HTR-8/SVneo (cell line): ENCODE measurements at regions not wholly inside any gene's neighbourhood (a gene's known extent, or its start where the extent isn't known, plus 50 kb on each side); places are given as distances from the start of the nearest gene placed in this dataset.

Experiments used
- DNase-seq: peaks from one replicate; pipeline ENCODE4 v3.0.0; 2011; ENCODE audit warnings: low spot score, mixed read lengths; ENCODE audit not compliant: insufficient read length
- FAIRE-seq: peaks from 2 replicates; lab custom pipeline; 2011; peaks lifted over from hg19 to GRCh38; lab: Jason Lieb, UNC

DNA sequence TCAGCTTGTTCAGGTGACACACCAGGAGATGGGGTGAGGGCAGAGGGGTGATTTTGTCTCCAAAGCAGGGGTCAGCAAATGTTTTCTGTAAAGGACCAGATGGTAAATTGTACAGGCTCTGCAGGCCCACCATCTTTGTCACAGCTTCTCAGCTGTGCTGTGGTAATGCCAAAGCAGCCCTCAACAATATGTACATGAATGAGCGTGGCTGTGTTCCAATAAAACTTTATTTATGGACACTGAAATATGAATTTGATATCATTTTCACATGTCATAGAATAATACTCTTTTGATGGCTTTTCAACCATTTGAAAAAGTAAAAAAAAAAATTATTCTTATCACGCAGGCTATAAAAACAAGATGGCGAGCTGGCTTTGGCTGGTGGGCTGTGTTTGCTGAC, 206.4 kb upstream of the RPL38 start:
- FAIRE-seq = no peak
- DNase-seq = no peak

DNA sequence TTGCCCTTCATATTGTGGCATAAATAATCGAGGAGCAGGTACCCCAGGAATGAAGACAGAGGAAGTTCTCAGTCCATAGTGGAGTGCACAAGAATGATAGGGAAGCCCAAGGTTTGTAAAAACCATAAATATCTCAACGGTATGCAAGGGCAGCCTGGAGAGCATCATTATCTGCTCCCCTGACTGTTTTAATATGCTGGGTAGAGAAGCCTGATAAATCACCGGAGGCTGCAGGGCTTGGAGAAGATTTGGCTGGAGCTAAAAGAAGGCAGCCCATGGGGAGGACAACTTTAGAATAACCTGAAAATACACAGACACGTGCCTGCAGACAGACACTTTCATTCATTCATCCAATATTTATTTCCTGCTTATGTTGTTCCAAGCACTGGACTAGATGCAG, 205.2 kb upstream of the RPL38 start:
- no peak for DNase-seq
- no peak for FAIRE-seq

DNA sequence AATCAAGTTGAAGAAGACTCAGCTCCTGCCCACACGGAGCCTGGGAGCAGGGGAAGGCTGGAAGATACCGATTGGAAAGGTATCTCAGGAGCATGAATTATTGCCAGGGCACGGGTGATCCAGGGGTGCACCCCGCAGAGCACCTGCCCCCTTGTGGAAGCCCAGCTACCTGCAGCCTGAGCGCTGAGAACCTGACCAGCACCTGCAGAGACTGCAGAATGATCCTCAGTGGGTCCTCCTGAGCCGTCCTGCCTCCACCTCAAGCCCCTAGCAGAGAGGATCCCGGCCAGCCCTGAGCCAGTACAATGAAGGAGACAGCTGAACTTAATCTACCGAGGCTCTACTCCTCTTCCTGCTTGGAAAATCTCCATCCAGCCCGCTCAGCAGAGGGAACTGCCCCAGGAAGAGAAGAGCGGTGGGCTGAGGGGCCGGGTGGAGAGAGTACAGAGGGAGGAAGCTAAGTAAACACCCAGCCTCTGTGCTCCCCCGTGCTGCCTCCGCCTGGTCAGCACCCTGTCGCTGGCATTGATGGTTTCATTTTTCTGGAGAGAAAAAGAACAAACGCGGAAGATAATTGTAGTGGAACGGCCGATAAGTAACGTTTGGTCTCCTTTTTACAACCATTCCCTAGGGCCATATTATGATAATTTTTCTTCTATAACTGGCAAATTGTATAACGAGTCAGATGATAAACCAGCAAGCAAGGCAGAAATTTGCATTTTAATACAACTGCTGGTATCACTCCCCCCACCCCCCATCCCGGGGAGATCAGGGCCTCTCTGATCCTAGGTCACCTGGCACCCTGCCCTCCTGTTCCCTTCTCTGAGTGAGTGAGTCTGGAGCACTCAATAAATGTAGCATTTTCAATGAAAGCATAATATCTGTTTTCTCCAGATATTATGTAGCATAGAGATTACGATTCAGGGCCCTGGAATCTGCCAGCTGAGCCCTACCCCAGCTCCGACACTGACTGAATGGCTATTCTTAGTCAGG, 204.5 kb upstream of the RPL38 start:
- DNase-seq = peak; percentile 51
- no peak for FAIRE-seq

DNA sequence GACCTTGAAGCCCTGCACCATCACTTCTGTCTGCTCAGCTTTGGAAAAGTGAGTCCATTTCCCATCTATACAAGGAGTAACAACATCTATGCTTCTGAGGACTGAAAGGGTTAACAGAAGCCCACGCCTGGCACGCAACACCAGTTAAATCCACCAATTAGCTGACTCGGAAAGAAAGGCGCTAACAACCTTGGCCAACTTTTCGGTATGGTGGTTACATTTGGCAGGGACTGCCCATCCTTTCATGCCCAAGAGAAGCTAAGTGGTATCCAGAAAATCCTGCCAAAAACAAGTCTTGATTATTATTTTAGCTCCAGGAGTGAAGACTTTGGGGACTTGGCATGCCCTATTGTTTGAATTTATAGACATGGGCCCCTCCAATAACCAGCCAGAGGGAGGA, 202.3 kb upstream of the RPL38 start:
- no peak for FAIRE-seq
- no peak for DNase-seq

DNA sequence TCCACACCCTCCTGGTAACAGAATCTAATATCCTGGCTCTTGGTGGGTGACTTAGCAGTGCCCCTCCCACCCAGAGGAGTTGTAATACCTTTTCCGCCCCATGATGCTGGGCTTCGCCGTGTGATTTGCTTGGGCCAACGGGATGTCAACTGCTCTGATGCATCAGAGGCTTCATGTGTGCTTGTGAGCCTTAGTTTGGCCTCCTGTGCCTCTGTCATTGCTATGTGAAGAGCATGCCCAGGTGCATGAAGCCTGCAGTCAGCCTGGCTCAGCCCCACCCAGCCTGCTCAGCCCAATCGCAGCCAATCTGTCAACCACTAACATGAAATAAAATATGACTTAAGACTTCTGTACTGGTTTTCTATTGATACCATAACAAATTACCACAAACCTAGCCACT, 201.2 kb upstream of the RPL38 start:
- no peak for DNase-seq
- FAIRE-seq = no peak

DNA sequence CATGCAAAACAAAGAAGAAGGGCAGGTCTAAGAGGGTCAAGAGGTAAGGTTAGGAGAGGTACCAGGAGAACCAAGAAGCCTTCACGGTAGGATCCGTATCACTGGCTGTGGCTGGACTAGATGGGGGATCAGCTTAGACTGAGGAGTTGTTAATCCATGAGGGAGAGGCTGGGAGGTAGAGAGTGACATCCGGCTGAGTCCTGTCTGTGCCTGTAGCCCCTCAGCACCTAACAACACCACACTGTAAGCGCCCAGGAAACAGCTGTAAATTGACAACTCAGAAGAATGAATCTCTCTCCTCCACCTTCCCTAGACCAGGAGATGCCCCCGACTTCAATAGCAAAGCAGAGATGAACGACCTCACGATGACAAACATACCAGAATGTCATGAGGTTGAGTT, 199.4 kb upstream of the RPL38 start:
- FAIRE-seq (no peak), DNase-seq (no peak)

DNA sequence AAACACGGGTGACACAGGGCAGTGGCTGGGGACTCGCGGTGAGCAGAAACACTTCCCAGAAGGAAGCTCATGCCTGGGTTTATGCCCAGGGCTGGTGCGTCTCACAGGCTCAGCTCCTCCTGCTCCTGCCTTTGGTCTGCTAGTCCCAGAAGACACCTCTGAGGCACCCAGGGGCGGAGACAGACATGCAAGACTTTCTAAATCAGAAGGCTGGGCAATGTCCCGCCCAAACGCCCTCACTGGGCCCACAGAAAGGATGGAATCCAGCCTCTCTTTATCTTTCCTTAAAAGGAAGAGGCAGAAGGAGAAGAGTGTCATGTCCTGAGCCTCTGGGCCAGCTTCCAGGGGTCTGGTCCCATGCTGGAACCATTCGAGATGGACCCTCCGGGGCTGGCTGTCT, 197.7 kb upstream of the RPL38 start:
- no peak for FAIRE-seq

DNA sequence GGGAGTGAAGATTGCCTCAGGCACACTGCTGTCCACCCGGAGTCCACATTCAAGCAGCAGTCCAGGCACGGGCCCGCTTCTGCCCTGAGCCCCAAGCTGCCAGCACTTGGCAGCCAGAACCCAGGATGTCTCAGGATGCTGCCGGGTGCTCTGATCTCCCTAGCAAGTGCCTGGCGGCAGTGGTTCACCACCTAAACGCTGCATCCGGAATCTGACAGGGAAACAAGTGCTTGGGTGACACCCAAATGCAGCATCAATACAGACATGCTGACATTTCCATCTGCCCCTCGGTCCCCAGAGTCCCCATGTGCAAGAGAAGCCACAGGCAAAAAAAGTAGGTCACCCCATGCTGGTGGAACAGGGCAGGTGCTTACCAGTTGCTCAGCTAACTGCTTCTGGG, 197.1 kb upstream of the RPL38 start:
- DNase-seq (no peak), FAIRE-seq (no peak)

More for the DNA sequence above, 197.7 kb upstream of the RPL38 start:
- no peak for DNase-seq

DNA sequence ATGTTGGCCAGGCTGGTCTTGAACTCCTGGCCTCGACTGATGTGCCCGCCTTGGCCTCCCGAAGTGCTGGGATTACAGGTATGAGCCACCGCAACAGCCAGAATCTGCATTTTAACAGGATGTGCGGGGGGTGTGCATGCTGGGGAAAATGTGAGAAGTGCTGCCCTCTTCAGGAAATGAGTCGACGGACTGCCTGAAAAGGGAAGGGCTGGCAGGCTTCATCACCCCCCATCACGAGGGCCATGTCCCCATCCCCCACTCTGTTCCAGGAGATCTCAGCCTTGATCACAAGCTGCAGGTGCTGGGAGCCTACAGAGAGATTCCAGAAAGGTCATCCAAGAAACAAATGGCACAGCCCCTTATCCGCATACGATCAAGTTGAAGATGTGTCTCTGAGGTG, 195.3 kb upstream of the RPL38 start:
- DNase-seq = no peak
- no peak for FAIRE-seq

DNA sequence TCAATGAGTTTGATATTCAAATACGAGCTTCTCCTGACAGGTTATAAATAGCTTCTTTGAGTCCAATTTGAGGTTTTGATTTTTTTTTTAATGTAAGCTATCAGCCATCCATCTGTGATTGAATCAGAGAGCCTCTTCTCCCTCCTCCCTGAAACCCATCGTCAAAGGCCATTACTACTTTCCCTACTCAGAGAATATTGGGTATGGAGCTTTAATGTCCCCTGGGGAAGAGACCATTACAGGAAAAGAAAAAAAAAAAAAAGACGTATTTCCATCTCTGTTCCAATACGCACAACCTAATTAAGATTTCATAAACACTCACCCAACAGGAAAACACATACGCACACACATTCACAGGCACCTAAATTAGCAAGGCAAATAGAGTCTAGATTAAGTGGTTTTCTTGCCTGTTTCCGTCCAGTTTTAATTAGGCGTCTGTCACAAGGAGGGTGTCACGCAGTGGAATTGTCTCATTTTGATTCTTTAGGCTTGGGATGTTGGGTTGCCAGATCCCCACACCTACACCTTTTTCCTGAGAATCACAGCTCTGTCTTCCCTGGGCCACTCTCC, 194.3 kb upstream of the RPL38 start:
- FAIRE-seq (no peak), DNase-seq (no peak)

DNA sequence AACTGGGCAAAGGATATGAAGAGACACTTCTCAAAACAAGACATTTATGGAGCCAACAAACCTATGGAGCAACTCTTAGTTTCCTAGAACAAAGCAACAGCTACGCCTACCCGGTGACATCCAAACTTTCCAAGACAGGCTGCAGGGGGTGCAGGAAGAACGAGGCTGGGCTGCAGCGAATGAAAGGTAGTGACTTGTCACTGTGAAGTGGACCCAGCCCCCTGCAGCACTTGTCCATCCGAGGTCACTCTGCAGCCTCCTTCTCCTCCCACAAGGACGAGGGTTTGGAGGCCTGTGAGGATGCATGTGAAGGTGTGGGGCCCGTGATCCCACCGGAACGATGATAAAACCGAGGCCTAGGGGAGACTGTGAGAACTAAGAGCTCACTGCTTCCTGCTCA, 192.6 kb upstream of the RPL38 start:
- FAIRE-seq = no peak

DNA sequence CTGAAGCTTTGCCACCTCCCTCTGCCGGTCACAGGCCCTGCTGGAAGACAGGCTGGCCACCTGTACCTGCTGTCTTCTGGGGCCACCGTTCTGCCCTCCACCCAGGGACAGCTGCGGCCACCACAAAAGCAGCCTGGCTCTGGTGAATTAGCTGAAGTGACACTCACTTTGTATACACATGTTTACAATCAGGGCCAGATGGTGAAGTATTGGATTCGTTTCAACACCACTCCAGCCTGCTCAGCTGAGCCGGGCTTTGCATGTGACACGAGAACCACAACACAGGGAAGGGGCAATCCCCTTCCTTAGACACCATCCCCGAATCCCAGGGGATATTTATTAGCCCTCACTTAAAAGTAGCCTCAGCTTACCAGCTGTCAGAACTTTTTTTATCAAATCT, 191.5 kb upstream of the RPL38 start:
- no peak for DNase-seq

More for the DNA sequence above, 192.6 kb upstream of the RPL38 start:
- DNase-seq = no peak

DNA sequence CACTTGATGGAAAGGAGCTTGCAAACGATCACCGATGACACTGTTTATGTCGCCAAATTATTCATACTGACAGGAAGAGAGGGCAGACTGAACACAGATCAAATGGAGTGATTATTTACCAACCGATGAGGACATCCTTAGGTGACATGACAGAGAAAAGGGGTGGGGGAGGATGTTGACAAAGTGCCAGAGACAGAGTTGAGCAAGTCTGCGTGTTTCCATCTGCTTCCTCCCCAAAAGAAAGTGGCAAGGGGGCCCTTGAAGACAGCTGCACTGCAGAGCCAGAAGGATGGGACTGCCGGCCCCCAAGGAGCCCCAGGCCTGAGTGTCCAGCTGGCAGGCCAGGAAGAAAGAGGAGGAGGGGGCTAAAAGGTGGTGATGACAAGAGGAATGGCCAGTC, 191.0 kb upstream of the RPL38 start:
- FAIRE-seq = no peak
- DNase-seq = no peak

More for the DNA sequence above, 191.5 kb upstream of the RPL38 start:
- no peak for FAIRE-seq

DNA sequence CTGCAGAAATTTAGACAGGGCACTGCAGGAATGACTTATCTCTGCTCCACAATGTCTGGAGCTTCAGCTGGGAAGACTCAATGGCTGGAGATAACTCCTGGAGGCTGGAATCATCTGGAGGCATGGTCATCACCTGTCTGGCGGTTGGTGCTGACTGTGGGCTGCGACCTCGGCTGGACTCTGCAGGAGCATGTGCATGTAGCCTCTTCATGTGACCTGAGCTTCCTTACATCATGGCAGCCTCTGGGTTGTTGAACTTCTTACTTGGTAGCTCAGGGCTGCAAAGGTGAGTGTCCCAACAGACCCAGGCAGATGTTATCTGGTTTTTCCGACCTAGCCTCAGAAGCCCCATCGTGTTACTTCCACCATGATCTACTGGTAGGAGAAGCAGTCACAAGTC, 188.2 kb upstream of the RPL38 start:
- FAIRE-seq (no peak), DNase-seq (no peak)

DNA sequence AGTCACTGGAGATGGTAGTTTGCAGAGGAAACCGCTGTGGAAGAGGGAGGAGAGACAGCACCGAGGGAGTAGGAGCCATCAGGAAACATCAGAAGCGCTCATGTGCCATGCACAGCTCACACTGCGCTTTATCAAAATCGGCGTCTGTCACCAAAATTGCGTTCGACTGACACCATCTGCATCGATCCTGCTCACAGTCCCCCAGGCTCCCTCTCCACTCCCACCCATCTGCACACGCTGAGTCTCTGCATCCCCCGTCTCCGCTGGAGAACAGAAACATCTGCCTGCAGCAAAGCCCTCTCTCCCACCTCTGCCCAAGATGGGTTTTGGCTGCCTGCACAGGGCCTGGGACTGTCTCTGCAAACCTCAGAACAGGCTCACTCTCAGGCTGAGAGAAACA, 187.5 kb upstream of the RPL38 start:
- DNase-seq (no peak), FAIRE-seq (no peak)

DNA sequence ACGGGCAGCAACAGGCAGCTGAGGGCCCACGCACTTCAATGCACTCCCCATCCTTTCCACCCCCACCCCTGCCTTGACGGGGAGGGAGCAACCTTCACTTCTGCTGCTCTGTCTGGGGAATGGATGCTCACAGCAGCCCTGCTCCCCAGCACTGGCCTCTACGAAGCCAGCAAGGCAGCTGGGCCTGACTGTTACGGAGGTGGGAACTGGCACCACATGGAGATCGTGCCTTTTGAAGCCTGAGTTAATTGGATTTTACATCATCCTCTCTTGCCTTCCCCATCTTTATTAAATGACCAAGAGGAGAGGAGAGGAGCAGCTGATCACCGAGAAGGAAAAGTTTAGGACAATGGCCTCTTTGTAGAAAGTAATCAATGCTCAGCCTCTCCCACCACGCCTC, 187.0 kb upstream of the RPL38 start:
- DNase-seq (no peak), FAIRE-seq (no peak)

DNA sequence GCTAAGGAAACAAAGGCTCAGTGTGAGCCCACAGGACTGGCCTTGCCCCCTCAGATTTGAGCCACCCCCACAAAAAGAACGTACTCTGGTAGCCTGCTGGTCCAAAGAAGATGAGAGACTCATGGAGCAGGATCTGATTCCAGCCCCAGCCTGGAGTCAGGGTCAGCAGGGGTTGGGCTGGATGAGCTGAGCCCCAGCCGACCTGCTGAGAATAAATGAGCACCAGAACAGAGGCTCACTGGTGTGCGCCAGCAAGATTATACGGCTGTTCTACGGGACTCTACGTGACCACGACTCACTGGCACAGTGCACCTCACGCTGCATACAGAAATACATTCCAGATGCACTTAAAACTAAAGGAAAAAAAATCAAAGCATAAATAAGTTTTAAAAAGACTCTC, 186.0 kb upstream of the RPL38 start:
- FAIRE-seq = no peak
- DNase-seq = no peak

DNA sequence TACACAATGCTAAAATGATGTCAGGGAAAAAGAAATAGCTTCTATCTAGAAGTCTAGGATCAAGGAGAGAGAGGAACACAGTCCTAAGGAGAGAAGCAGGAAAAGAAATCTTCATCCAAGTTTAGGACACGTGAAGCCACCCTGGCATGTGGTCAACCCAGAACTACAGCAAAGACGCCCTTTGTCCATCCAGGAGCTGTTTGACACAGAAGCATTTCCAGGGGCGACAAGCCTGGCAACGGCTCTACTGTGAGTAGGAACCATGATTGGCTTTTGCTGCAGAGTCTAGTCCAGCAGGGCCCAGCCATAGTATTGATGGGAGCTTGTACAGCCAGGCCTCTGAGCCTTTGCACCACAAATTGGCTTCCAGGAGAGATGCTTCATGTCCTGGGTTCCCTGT, 185.4 kb upstream of the RPL38 start:
- FAIRE-seq = no peak
- no peak for DNase-seq

DNA sequence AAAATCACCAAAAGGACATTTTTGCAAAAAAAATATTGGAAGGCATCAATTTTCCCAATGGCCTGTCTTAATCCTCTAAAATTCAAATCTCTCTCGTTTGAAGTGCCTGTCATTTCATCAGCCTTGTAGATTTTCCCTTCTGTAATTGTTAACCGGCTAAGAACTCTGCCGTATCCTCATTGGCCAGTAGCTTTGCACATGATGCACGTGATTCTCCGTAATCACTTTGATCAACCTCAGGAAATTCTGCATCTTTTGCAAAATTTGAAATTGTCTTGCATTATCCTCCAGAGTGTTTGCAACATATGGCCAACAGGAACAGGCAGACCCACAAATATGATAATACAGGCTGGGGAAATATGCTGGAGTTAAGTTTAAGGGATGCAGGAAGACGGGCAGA, 184.2 kb upstream of the RPL38 start:
- no peak for DNase-seq

DNA sequence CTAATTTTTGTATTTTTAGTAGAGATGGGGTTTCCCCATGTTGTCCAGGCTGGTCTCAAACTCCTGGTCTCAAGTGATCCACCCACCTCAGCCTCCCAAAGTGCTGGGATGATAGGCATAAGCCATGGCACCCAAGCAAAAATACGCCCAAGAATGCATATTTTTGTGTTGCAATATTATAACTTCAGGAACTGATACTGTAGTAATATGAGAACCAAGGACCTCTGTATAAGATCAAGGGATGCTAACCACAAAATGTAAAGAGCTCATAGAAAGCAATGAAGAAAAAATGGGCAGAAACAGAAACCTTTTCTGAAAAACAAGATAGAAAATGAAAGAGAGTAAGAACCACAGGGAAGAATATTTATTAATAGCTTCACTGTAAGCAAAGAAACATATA, 183.6 kb upstream of the RPL38 start:
- FAIRE-seq (no peak), DNase-seq (no peak)

More for the DNA sequence above, 184.2 kb upstream of the RPL38 start:
- no peak for FAIRE-seq

DNA sequence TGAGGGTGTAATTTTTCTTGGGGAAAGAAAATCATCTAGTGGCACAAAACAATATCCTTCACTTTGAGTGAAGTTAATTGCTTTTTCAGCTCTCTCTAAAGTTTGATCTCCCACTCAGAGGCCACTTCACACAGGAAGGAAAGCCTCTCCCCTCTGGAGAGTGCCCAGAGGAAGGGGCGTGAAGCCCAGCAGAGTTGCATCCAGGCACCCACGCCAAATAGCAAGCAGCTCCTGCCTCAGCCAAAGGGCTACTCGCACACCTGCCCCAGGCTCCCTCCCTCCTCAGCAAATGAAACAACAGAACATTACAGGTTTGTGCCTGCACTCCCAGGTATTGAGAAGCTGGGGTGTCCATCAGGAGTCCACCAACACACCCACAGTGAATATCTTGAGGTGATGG, 183.0 kb upstream of the RPL38 start:
- FAIRE-seq = no peak
- DNase-seq = no peak
